ENCODE measurements at regions not wholly inside any gene's neighbourhood (a gene's known extent, or its start where the extent isn't known, plus 50 kb on each side); places are given as distances from the start of the nearest gene placed in this dataset.
"Not testable (repeated sequence)": the region's sequence is repeated elsewhere in the genome, so short reads cannot be mapped to it uniquely, and the experiment has no call there.

DNA sequence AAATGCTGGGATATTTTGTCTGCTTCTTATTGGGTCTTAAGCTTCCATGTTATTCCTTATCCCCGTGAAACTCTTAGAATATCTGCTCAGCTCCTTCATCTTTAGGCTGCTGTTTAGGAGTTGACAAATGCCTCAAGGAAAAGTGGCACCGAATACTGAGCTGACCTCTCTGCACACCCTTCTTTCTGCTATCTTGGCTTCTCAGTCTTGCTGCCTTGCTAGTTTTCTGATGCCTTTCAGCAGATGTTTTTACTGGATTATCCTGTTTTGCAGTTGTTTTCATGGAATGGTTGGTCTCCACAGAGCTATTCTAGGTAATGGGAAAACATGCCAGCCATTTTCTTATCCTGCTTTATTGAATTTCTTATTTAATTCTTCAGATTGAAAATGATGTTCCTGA is 86.3 kb downstream of the GYPE start:
- Histone ChIP-seq H4K8ac (ENCODE audit: low read depth, low read length) (no peak overlapping the region), H2AK5ac (ENCODE audit: low read depth, low read length) (no peak overlapping the region), H3K4me2 (ENCODE audit: insufficient read depth, low read length, poor library complexity, severe bottlenecking) (no peak overlapping the region), H3K23ac (ENCODE audit: low read depth, low read length, poor library complexity) (no peak overlapping the region), H2AFZ (ENCODE audit: low read length) (no peak overlapping the region), H3K9ac (ENCODE audit: low read depth, low read length, poor library complexity) (no peak overlapping the region), H2BK120ac (ENCODE audit: low read depth, low read length) (no peak overlapping the region), H3K18ac (ENCODE audit: low read length) (no peak overlapping the region), H2BK12ac (ENCODE audit: low read length) (no peak overlapping the region), H3K27me3 (ENCODE audit: control insufficient read depth in 3 of 3, insufficient read depth in 3 of 3, low read depth in 1 of 3, low read length in 3 of 3) (no peaks in the 10 kb centered on the region), H3K4me1 (ENCODE audit: control insufficient read depth in 2 of 2, insufficient read depth in 1 of 2, low read depth in 1 of 2, low read length in 2 of 2) (no peaks in the 10 kb centered on the region), H3K36me3 (replicated peaks in 1 of 2; ENCODE audit: control insufficient read depth in 2 of 2, insufficient read depth in 2 of 2, low read length in 2 of 2) (no peaks in the 10 kb centered on the region), H2BK5ac (ENCODE audit: low read length) (no peak overlapping the region), H3K9me3 (replicated peaks in 1 of 2; ENCODE audit: control insufficient read depth in 2 of 2, insufficient read depth in 1 of 2, low read depth in 1 of 2, low read length in 2 of 2) (no peaks in the 10 kb centered on the region), H3K4me3 (ENCODE audit: low read length in 2 of 2) (no peak overlapping the region), H3K4ac (ENCODE audit: low read length) (no peak overlapping the region), H4K91ac (ENCODE audit: low read depth, low read length, poor library complexity) (no peak overlapping the region), H3K27ac (replicated peaks; ENCODE audit: low read length) (no peak overlapping the region), H3K79me1 (ENCODE audit: low read depth, low read length) (no peaks in the 10 kb centered on the region), H2BK15ac (ENCODE audit: low read length) (no peak overlapping the region), H3K14ac (ENCODE audit: low read length) (no peak overlapping the region)
- WGBS, 2 donors (ENCODE audit: extremely low coverage in 2 of 2, insufficient read length in 2 of 2, insufficient replicate concordance in 1 of 2): no CpG with 5 or more reads among the region's 2 CpGs
- DNase-seq (ENCODE audit: low spot score): no peak

DNA sequence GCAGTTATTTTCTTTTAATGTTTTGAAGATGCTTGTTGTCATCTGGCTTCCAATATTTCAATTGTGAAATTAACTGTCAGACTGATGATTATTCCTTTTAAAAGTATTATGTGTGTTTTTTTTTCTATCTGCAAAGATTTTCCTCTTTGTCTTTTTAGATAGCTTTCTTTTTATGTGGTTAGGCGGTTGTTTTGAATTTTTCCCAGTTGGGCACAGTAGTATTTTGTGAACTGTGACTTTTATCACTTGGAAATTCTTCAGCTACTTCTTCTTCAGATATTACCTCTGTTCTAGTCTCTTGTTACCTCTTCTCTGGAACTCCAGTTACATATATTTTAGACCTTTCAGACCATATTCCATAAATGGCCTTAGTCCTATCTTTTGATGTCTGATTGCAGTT is 87.5 kb downstream of the GYPE start:
- H3K9ac ChIP-seq (ENCODE audit: low read depth, low read length, poor library complexity); H2BK12ac ChIP-seq (ENCODE audit: low read length); H3K4me2 ChIP-seq (ENCODE audit: insufficient read depth, low read length, poor library complexity, severe bottlenecking); H3K4me1 ChIP-seq (ENCODE audit: control insufficient read depth in 2 of 2, insufficient read depth in 1 of 2, low read depth in 1 of 2, low read length in 2 of 2); H3K79me1 ChIP-seq (ENCODE audit: low read depth, low read length); DNase-seq (ENCODE audit: low spot score); H2BK5ac ChIP-seq (ENCODE audit: low read length); H3K4me3 ChIP-seq (ENCODE audit: low read length in 2 of 2); H2AK5ac ChIP-seq (ENCODE audit: low read depth, low read length); H3K23ac ChIP-seq (ENCODE audit: low read depth, low read length, poor library complexity); H3K27me3 ChIP-seq (ENCODE audit: control insufficient read depth in 3 of 3, insufficient read depth in 3 of 3, low read depth in 1 of 3, low read length in 3 of 3); H3K27ac ChIP-seq (replicated peaks; ENCODE audit: low read length); H3K9me3 ChIP-seq (replicated peaks in 1 of 2; ENCODE audit: control insufficient read depth in 2 of 2, insufficient read depth in 1 of 2, low read depth in 1 of 2, low read length in 2 of 2); H3K36me3 ChIP-seq (replicated peaks in 1 of 2; ENCODE audit: control insufficient read depth in 2 of 2, insufficient read depth in 2 of 2, low read length in 2 of 2); H3K14ac ChIP-seq (ENCODE audit: low read length); H2AFZ ChIP-seq (ENCODE audit: low read length); H4K91ac ChIP-seq (ENCODE audit: low read depth, low read length, poor library complexity); H3K18ac ChIP-seq (ENCODE audit: low read length); H4K8ac ChIP-seq (ENCODE audit: low read depth, low read length); H2BK120ac ChIP-seq (ENCODE audit: low read depth, low read length); H2BK15ac ChIP-seq (ENCODE audit: low read length); H3K4ac ChIP-seq (ENCODE audit: low read length): not testable (repeated sequence)
- WGBS, 2 donors (ENCODE audit: extremely low coverage in 2 of 2, insufficient read length in 2 of 2, insufficient replicate concordance in 1 of 2): no CpG with 5 or more reads among the region's 1 CpG

DNA sequence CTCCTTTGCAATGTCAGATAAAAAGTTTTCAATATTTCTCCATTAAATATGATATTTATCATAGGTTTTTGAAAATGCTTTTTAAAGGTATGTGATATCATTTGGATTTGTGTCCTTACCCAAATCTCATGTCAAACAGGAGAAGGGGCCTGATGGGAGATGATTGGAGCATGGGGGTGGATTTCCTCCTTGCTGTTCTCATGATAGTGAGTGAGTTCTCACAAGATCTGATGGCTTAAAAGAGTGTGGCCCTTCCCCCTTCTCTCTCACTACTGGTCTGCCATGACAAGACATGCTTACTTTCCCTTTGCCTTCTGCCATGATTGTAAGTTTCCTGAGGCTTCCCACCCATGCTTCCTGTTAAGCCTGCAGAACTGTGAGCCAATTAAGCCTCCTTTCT is 90.0 kb downstream of the GYPE start:
- H3K4ac ChIP-seq (ENCODE audit: low read length); H3K4me1 ChIP-seq (ENCODE audit: control insufficient read depth in 2 of 2, insufficient read depth in 1 of 2, low read depth in 1 of 2, low read length in 2 of 2); H3K4me3 ChIP-seq (ENCODE audit: low read length in 2 of 2); H2BK12ac ChIP-seq (ENCODE audit: low read length); H2BK5ac ChIP-seq (ENCODE audit: low read length); H3K27me3 ChIP-seq (ENCODE audit: control insufficient read depth in 3 of 3, insufficient read depth in 3 of 3, low read depth in 1 of 3, low read length in 3 of 3); H3K4me2 ChIP-seq (ENCODE audit: insufficient read depth, low read length, poor library complexity, severe bottlenecking); H2AK5ac ChIP-seq (ENCODE audit: low read depth, low read length); H3K23ac ChIP-seq (ENCODE audit: low read depth, low read length, poor library complexity); H3K27ac ChIP-seq (replicated peaks; ENCODE audit: low read length); H2AFZ ChIP-seq (ENCODE audit: low read length); H4K8ac ChIP-seq (ENCODE audit: low read depth, low read length); H3K9ac ChIP-seq (ENCODE audit: low read depth, low read length, poor library complexity); H3K79me1 ChIP-seq (ENCODE audit: low read depth, low read length); H3K18ac ChIP-seq (ENCODE audit: low read length); H3K14ac ChIP-seq (ENCODE audit: low read length); H4K91ac ChIP-seq (ENCODE audit: low read depth, low read length, poor library complexity); H3K36me3 ChIP-seq (replicated peaks in 1 of 2; ENCODE audit: control insufficient read depth in 2 of 2, insufficient read depth in 2 of 2, low read length in 2 of 2); DNase-seq (ENCODE audit: low spot score); H3K9me3 ChIP-seq (replicated peaks in 1 of 2; ENCODE audit: control insufficient read depth in 2 of 2, insufficient read depth in 1 of 2, low read depth in 1 of 2, low read length in 2 of 2); H2BK120ac ChIP-seq (ENCODE audit: low read depth, low read length); H2BK15ac ChIP-seq (ENCODE audit: low read length): not testable (repeated sequence)

DNA sequence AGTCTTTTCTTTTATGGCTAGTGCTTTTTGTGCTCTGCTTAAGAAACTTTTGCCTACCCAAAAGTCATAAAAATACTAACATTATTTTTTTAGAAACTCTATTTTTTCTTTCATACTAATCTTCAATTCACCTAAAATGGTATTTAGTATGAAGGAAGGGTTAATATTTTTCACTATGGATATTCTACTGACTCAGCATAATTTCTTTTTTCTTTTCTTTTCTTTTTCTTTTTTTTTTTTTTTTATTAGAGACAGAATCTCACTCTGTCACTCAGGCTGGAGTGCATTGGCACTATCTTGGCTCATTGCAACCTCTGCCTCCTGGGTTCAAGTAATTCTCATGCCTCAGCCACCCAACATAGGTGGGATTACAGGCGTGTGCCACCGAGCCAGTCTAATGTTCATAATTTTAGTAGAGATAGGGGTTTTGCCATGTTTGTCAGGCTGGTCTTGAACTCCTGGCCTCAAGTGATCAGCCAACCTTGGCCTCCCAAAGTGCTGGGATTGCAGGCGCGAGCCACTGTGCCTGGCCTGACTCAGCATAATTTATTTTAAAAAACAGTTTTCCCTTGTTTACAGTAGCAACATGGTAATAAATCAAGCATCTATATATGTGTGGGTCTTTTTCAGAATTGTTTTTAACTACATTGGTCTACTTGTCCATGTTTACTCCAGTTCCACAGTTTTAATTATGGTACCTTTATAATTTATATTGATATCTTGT is 91.8 kb downstream of the GYPE start:
- not testable (repeated sequence) for H3K27me3 ChIP-seq (ENCODE audit: control insufficient read depth in 3 of 3, insufficient read depth in 3 of 3, low read depth in 1 of 3, low read length in 3 of 3); H3K4me3 ChIP-seq (ENCODE audit: low read length in 2 of 2); H3K4me1 ChIP-seq (ENCODE audit: control insufficient read depth in 2 of 2, insufficient read depth in 1 of 2, low read depth in 1 of 2, low read length in 2 of 2); H3K14ac ChIP-seq (ENCODE audit: low read length); H3K36me3 ChIP-seq (replicated peaks in 1 of 2; ENCODE audit: control insufficient read depth in 2 of 2, insufficient read depth in 2 of 2, low read length in 2 of 2); H3K4me2 ChIP-seq (ENCODE audit: insufficient read depth, low read length, poor library complexity, severe bottlenecking); H2AFZ ChIP-seq (ENCODE audit: low read length); H2BK15ac ChIP-seq (ENCODE audit: low read length); H2BK5ac ChIP-seq (ENCODE audit: low read length); H2BK120ac ChIP-seq (ENCODE audit: low read depth, low read length); H3K27ac ChIP-seq (replicated peaks; ENCODE audit: low read length); H4K8ac ChIP-seq (ENCODE audit: low read depth, low read length); H2AK5ac ChIP-seq (ENCODE audit: low read depth, low read length); H2BK12ac ChIP-seq (ENCODE audit: low read length); H3K9ac ChIP-seq (ENCODE audit: low read depth, low read length, poor library complexity); H3K4ac ChIP-seq (ENCODE audit: low read length); H3K9me3 ChIP-seq (replicated peaks in 1 of 2; ENCODE audit: control insufficient read depth in 2 of 2, insufficient read depth in 1 of 2, low read depth in 1 of 2, low read length in 2 of 2); H3K18ac ChIP-seq (ENCODE audit: low read length); H3K79me1 ChIP-seq (ENCODE audit: low read depth, low read length); H3K23ac ChIP-seq (ENCODE audit: low read depth, low read length, poor library complexity); DNase-seq (ENCODE audit: low spot score); H4K91ac ChIP-seq (ENCODE audit: low read depth, low read length, poor library complexity)
- no CpG with 5 or more reads among the region's 4 CpGs for WGBS, 2 donors (ENCODE audit: extremely low coverage in 2 of 2, insufficient read length in 2 of 2, insufficient replicate concordance in 1 of 2)

Measured in neuronal stem cell (in vitro differentiated cells).